GM20000 (cell line): ENCODE measurements at regions not wholly inside any gene's neighbourhood (a gene's known extent, or its start where the extent isn't known, plus 50 kb on each side); places are given as distances from the start of the nearest gene placed in this dataset.

Experiments
- DNase-seq: peaks from one replicate; pipeline ENCODE4 v3.0.0; 2012; ENCODE audit warnings: low spot score
- CTCF ChIP-seq: IDR thresholded peaks from 2 replicates; pipeline ENCODE4 v1.5.1; 2012; ENCODE audit warnings: mild to moderate bottlenecking, control low read depth; ENCODE audit errors: extremely low read depth, missing control alignments

DNA sequence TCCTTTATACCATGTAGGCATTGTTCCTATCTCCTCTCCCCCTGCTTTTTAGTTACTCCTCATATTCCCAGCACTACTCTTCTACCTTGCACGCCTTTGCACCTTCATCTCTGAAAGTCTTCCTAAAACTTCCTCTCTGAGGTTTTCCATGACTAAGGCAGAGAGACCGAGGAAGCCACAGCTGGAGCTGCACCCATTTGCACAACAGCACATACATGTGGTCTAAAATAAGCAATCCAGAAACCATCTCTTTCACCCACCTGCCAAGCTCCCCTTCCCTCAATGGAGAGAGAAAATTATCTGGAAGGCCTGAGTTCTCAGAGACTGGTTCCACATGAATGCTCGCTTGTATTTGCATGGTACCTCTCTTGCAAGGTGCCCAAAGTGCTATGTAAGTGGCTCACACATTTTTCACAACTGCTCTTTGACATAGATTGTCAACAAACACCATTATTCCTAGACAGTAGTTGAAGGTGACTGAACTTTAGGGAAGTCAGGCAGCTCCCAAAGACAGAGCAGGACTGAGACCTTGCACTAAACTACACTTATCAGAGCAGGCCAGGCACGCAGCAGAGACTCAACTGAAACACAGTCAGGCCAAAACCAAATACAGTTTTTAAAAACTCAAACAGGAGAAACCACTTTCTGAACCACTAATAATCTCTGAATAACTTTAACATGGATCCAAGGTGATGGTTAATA lies 313.2 kb downstream of the TFAP2A start:
- TF ChIP-seq CTCF, result no peak
- DNase-seq, result no peak

DNA sequence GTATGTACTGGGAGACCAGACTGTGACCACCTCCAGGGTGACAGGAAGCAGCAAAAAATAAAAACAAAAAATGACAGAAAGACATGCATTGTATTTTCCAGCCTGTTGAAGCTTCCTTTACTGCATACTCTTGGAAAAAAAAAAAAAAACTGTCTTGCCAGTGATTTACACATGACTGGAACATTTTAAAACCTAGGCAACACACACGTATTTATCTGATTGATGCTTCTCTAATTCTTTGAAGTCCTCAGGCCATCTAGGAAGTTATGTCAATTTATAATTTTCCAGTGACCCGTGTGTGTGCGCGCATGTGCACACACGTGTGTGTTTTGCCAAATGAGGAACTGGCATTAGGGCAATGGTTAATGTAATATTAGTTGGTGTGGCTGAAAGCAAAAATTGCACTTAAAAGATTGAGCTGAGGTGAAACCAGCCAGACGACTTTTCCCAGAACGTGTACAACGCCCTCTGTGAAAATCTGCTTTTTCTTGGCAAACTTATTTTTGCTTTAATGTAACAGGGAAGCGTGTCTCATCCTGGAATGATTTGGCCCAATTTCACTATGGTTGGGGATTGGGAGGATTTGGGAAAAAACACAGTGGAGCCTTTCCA lies 315.2 kb downstream of the TFAP2A start:
- TF ChIP-seq CTCF, result no peak

GRCh38 chr6:10098756-10099528 lies 315.9 kb downstream of the TFAP2A start:
- TF ChIP-seq CTCF, result no peak
- no peak for DNase-seq

More for the DNA sequence above, 315.2 kb downstream of the TFAP2A start:
- no peak for DNase-seq

DNA sequence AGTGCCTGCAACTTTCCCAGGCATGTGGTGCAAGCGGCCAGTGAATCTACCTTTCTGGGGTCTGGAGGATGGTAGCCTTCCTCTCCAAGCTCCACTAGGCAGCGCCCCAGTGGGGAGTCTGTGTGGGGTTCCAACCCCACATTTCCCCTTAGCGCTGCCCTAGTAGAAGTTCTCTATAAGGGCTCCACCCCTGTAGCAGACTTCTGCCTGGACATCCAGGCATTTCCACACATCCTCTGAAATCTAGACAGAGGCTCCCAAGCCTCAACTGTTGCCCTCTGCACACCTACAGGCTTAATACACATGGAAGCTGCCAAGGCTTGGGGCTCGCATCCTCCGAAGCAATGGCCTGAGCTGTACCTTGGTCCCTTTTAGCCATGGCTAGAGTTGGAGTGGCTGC lies 321.6 kb downstream of the TFAP2A start:
- no peak for TF ChIP-seq CTCF
- DNase-seq, result no peak

DNA sequence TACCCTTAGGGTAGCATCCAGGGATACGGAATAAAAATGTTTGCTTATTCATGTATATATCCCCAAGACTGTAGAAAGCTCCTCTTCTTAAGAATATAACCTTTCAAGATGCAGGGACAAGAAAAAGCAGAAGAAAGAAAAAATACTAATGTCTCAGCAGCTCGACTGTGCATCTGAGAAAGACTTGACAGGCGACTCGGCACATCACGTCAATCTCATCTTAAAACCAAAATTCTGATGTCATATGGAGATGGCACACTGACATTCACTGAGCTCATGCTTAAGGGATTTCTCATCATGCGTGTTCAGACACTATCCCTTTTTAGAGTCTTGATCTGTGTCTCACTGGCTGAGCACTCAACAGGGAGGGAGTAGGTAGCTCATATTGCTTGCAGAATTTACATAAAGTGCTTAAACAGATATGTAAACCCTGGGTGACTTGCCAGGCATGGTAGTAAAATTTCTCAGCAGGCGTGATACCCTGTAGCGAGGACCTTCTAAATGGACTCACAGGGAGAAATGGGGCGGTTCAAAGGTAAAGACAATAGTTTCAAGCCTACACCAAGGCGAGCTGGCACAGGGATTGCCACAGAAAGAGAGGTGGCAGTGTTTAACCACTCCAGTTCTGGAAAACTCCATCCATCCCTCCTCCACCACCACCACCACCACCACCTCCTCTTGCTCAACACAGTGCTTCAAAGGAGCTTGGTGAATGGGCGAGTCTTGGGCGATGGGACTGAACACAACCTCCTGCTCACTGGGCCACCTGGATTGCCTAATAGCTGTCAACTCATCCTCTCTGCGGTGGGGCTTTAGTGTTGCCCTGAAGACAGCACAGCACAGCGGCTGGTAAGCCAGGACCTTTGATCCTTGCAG lies 330.5 kb downstream of the TFAP2A start:
- TF ChIP-seq CTCF, result no peak
- no peak for DNase-seq

- no peak for DNase-seq
These were observed 332.5 kb downstream of the TFAP2A start for GRCh38 chr6:10082385-10082784.

More at GRCh38 chr6:10082385-10082784, 332.5 kb downstream of the TFAP2A start:
- no peak for TF ChIP-seq CTCF
